GM21390 (cell line): ENCODE measurements at regions not wholly inside any gene's neighbourhood (a gene's known extent, or its start where the extent isn't known, plus 50 kb on each side); places are given as distances from the start of the nearest gene placed in this dataset.
"Not testable (repeated sequence)": the region's sequence is repeated elsewhere in the genome, so short reads cannot be mapped to it uniquely, and the experiment has no call there.

Source experiments
- ATAC-seq: cut with Tn5 transposase; IDR thresholded peaks from one replicate; pipeline ENCODE4 v1.9.1; 2021; ENCODE audit not compliant: unreplicated experiment

- ATAC-seq = no peak
These were observed 298.4 kb upstream of the MMADHC start for GRCh38 chr2:149885946-149886345.

GRCh38 chr2:149885468-149885867 is 297.9 kb upstream of the MMADHC start:
- ATAC-seq = no peak

- no peak for ATAC-seq
These were observed 297.3 kb upstream of the MMADHC start for GRCh38 chr2:149884871-149885270.

- no peak for ATAC-seq
These were observed 290.3 kb upstream of the MMADHC start for GRCh38 chr2:149877913-149878312.

GRCh38 chr2:149877074-149877473 is 289.5 kb upstream of the MMADHC start:
- no peak for ATAC-seq

- ATAC-seq = no peak
These were observed 286.4 kb upstream of the MMADHC start for GRCh38 chr2:149873936-149874335.

GRCh38 chr2:149872638-149873150 is 285.1 kb upstream of the MMADHC start:
- ATAC-seq = no peak

- ATAC-seq = no peak
These were observed 284.5 kb upstream of the MMADHC start for GRCh38 chr2:149872041-149872440.

GRCh38 chr2:149871091-149871885 is 283.7 kb upstream of the MMADHC start:
- no peak for ATAC-seq

GRCh38 chr2:149863227-149863626 is 275.7 kb upstream of the MMADHC start:
- ATAC-seq = no peak

- ATAC-seq = no peak
These were observed 273.5 kb upstream of the MMADHC start for GRCh38 chr2:149861034-149861433.

- ATAC-seq = no peak
These were observed 272.8 kb upstream of the MMADHC start for GRCh38 chr2:149860276-149860921.

- no peak for ATAC-seq
These were observed 271.5 kb upstream of the MMADHC start for GRCh38 chr2:149858901-149859634.

GRCh38 chr2:149858216-149858615 is 270.6 kb upstream of the MMADHC start:
- no peak for ATAC-seq

GRCh38 chr2:149857344-149857743 is 269.8 kb upstream of the MMADHC start:
- ATAC-seq = no peak

- not testable (repeated sequence) for ATAC-seq
These were observed 268.3 kb upstream of the MMADHC start for GRCh38 chr2:149855859-149856258.

- ATAC-seq = no peak
These were observed 262.0 kb upstream of the MMADHC start for GRCh38 chr2:149849591-149849990.

GRCh38 chr2:149849136-149849535 is 261.6 kb upstream of the MMADHC start:
- no peak for ATAC-seq

GRCh38 chr2:149841396-149841795 is 253.8 kb upstream of the MMADHC start:
- ATAC-seq = no peak

- ATAC-seq = no peak
These were observed 244.7 kb upstream of the MMADHC start for GRCh38 chr2:149832324-149832723.

GRCh38 chr2:149828520-149829210 is 241.1 kb upstream of the MMADHC start:
- no peak for ATAC-seq
